GM21529 (cell line): ENCODE measurements at regions not wholly inside any gene's neighbourhood (a gene's known extent, or its start where the extent isn't known, plus 50 kb on each side); places are given as distances from the start of the nearest gene placed in this dataset.

ENCODE experiments used
- ATAC-seq: cut with Tn5 transposase; IDR thresholded peaks from one replicate; pipeline ENCODE4 v1.9.1; 2021; ENCODE audit not compliant: unreplicated experiment

DNA sequence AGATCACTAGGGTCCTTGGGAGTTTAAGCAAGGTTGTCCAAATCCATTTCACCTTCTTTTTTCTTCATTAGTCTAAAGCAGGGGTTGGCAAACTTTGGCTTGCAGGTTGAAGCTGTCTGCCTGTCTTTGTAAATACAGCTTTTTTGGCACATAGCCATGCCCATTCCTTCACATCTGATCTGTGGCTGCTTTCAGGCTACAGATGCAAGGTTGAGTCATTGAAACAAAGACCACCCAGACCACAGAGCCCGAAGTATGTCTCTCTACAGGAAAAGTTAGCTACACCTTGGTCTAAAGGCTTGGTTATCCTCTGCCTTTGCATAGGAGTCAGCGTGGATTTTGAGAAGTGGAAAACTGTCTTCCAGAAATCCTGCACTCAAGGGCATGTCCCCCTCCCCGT lies 238.1 kb upstream of the STS start:
- no peak for ATAC-seq

DNA sequence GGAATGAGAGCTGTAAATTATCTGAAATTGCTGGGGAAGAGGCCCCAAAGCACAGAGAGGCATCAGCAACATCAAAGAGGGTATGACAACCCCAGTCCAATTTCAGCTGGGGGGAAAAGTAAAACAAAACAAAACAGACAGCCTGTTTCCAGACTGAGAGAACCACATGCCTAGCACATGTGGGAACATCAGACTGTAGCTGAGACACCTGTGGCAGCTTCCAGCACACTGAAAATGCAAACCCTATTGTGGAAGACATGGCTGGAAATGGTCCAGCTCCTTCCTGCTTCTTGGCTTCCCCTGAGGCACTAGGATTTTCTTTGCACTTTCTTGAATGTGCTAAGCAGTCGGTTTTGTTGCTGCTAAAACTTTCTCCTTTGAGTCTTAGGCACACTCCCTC lies 240.9 kb upstream of the STS start:
- ATAC-seq, result no peak

DNA sequence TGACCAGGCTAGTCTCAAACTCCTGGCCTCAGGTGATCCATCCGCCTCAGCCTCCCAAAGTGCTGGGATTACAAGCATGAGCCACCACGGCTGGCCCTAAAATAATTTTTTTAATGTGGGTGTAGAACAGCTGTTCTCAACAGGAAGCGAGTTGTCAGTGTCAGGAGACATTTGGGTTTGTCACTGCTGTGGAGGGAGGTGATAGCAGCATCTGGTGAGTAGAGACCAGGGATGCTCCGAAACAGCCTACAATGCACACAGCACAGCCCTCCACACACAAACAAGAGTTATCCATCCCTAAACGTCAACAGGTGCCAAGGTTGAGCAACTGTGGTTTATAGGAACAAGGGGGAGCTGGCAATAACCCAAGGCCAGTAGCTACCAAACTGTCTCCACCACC lies 243.4 kb upstream of the STS start:
- ATAC-seq, result no peak

DNA sequence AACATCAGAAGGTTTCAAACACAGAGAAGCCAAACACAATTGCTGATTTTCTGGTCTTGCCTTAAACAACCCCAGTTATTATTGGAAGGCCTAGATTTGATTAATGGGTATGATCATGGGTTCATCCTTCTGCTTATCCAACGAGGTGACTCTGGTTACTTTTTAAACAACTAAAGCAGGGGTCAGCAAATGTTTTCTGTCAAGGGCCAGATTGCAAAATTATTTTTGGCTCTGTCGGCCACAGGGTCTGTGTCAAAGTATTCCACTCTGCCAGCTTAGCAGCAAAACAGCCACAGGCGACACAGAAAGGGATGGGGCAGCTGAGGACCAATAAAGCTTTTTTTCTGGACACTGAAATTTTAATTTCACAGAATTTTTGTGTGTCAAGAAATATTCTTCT lies 249.1 kb upstream of the STS start:
- ATAC-seq, result no peak

DNA sequence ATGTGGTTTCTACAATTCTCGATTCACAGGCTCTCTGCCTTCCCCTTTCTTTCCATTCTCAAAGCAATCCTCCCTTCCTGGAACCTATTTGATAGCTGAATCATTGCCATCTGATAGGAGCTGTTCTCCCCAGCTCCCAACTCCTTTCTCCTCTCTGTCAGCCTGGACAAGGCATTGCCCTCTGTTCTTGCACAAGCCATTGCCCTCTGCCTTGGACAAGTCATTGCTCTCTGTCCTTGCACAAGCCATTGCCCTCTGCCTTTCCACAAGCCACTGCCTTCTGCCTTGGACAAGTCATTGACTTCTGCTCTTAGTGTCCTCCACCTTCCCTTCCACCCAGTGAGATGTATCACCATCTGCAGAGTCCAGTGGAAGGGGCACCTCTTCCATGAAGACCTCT lies 256.1 kb upstream of the STS start:
- ATAC-seq, result no peak

GRCh38 chrX:6890544-6891261 lies 256.8 kb upstream of the STS start:
- no peak for ATAC-seq

GRCh38 chrX:6885909-6886308 lies 261.6 kb upstream of the STS start:
- ATAC-seq, result no peak

DNA sequence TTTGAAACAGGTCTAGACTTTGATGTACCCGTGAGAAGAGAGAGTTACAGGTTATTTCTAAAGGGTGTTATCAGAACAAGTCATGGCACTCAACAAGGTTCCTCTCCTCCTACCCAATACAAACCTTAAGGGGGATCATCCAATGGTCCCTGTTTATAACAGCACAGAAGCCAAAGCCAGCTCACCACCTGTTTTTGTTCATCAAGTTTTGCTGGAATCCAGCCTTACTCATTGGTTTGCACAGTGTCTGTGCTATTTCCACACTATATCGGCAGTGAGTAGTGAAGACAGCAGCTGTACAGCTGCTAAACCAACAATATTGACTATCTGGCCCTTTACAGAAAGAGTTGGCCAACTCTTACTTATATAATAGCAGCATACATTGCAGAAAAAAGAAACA lies 262.1 kb upstream of the STS start:
- no peak for ATAC-seq

DNA sequence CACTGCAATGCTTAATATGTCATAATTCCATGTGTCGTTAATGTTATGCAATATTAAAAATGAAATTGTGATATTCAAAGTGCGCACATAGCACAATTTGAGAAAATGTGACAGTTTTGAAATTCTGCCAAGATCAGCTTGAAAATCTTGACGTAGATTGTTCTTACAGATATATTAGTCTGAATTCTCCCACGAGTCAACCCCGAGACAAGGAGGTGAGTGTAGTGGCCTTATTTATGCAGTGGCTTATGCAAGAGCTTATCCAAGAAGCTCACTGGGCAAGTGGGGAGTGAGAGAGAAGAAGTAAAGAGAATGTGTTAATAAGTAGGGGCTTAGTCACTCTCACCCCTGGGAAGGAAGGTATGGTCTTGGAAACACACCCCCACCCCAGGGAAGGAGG lies 286.1 kb upstream of the STS start:
- ATAC-seq, result no peak

DNA sequence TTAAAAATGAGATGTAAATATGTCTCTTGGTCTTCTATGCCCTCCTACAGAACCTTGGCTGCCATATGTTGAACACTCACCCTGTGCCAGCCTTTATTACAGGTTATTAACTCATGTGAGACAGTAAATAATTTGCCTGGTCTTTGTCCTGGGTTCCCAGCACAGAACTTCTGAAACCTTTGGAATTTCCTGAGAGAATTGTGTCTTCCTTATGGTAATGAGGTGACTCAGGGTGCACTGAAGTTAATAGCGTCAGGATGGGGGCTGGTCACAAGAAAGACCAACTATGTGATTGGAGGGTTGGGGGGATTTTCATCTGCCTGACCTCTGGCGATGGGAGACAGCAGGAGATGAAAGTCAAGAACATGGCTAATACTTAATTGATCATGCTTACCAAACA lies 289.8 kb upstream of the STS start:
- ATAC-seq, result no peak

DNA sequence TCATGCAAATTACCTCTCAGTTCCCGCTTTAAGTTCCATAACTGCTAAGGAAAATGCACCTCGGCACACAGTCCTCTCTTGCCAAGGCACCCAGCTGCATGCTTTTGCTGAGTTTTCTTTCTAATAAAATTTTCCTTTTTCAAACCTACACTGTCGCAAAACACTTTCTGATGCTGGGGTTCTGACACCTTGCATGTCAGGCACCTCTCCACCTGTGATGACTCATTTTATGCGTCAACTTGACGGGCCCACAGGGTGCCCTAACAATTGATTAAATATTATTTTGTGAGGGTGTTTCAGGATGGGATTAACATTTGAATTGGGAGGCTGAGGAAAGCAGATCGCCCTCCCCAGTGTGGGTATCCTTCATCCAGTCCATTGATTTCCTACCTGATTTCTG lies 291.0 kb upstream of the STS start:
- ATAC-seq, result no peak

GRCh38 chrX:6852869-6853268 lies 294.6 kb upstream of the STS start:
- no peak for ATAC-seq

- ATAC-seq, result no peak
Measured at GRCh38 chrX:6852121-6852520, 295.4 kb upstream of the STS start.

DNA sequence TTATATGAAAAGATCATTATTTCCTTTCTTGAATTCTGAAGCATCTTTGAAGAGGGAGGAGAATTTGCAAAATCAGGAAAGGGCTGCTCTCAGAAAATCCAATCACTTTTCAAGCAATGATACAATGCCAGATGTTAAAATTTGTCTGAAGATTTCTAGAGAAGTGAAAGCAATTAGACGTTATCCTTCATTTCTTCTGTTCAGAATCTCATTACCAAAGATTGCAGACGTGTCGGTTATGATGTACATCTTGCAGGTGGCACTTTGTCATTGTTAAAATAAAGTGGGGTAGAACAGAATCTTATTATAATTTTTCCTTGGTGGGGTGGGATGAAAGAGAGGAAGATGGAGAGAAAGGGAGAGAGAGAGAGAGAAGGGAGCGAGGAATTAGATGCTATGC lies 296.4 kb upstream of the STS start:
- ATAC-seq, result no peak

- ATAC-seq, result no peak
Measured at GRCh38 chrX:6849716-6850414, 297.6 kb upstream of the STS start.

- no peak for ATAC-seq
Measured at GRCh38 chrX:6832619-6833018, 297.7 kb upstream of the VCX3A start.

- no peak for ATAC-seq
Measured at GRCh38 chrX:6826856-6827255, 291.9 kb upstream of the VCX3A start.

DNA sequence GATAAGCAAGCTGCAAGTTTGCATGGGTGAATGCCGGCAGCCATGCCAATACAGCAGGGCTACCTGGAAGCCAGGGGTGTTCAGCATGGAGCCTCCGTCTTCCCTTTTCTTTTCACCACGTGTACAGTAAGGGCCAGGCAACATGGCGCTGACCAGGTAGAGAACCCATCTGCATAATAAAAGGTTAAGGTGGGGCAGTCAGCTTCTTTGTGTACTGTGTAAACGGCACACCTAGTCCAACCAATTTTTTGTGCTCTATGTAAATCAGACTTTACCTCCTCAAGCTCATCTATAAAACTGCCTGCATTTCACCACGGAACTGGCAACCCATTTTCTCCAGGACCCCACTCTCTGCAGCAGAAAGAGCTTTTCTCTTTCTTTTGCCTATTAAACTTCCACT lies 286.8 kb upstream of the VCX3A start:
- no peak for ATAC-seq

DNA sequence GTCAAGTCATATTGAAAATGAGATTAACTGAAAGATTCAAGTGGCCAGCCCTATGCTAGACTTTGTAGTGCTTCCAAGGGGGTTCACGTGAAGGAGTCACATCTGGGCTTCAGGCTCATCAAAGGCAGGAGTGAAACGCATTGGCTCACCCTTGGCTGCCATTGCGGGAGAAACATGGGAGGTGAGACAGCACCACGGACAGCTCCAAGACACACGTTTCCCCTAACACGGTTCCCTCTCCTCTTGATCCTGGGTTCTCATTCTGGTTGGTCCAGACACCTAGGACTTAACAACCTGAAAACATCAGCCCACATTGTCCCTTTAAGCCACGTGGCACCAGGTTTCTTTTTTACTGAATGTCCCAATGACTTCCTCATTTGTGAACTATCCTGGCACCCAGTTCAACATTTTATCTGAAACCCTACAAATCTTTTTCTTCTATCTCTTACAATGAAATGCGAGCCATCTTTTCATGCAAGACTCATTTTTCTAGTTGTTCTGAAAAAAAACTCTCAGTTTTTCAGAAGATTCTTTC lies 279.0 kb upstream of the VCX3A start:
- no peak for ATAC-seq

DNA sequence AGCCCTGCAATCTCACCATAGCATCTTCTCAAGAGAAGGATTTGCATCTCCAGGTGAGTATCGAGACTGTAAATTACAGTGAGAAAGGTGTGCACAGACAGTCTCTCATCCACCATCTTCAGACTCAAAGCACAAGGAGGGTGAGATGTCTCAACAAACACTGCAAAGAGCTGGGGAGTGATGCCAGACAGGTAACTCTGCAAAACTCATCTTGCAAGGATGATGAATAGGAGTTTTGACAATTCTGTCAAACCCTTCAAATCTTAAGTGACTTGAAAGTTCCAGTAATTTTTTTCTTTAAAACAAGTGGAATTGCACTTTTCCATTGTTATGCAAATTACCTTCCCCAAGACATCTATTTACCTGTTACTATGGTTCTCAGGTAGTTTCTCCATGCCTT lies 277.2 kb upstream of the VCX3A start:
- no peak for ATAC-seq

- ATAC-seq, result no peak
Measured at GRCh38 chrX:6810776-6811175, 275.9 kb upstream of the VCX3A start.

DNA sequence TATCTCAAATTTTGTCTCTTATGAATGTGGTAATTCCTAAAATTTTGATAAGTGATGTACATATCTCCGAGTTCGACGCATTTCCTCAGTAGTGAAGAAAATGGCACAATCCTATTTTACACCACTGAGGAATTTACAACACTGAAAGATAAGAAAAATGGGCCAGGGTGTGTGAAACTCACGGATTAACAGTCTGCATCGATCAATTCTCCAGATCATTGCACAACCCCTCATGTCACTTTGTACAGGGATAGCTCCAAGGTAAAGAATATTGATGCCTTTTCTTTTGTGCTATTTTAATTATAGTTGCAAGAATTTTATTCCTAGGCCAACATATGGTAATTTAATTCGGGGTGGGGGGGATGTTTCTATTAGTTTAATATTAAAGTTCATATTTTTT lies 268.7 kb upstream of the VCX3A start:
- ATAC-seq, result no peak

DNA sequence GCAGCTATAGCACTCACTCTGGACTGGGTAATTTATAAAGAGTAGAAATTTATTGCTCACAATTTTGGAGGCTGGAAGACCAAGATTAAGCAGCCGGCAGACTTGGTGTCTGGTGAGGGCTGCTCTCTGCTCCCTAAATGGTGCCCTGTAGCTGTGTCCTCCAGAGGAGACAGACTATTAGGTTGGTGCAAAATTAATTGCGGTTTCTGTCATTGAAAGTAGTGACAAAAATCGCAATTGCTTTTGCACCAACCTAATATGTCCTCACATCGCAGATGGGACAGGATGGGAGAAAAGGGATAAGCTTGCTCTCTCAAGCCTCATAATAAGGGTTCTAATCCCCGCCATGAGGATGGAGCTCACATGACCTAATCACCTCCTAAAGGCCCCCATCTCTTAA lies 258.1 kb upstream of the VCX3A start:
- ATAC-seq, result no peak
